ENCODE measurements at regions not wholly inside any gene's neighbourhood (a gene's known extent, or its start where the extent isn't known, plus 50 kb on each side); places are given as distances from the start of the nearest gene placed in this dataset.
"Not testable (repeated sequence)": the region's sequence is repeated elsewhere in the genome, so short reads cannot be mapped to it uniquely, and the experiment has no call there.

- 0 out of 22 replicates have a peak overlapping the region, but pooled peaks of 1 of the 11 experiments have one; percentile 13 for H3K4me2 ChIP-seq
- H3K27ac ChIP-seq, result no peak overlapping the region
- TF ChIP-seq Cebpa-rat (IDR thresholded peaks at IDR 0.05), result no peak
- H4K20me1 ChIP-seq, result no peaks in the 10 kb centered on the region
- H3K27me3 ChIP-seq, result no peaks in the 10 kb centered on the region
- H3K36me3 ChIP-seq, result no peaks in the 10 kb centered on the region
- H3K4me1 ChIP-seq, result no peaks in the 10 kb centered on the region
- H3K4me3 ChIP-seq, result no peak overlapping the region
- H3K9me3 ChIP-seq (replicated peaks in 1 of 11), result peaks cover 0 to 9% (median 6%) of the 10 kb centered on the region in 11 experiments; a peak in 6 of 22 replicates
- H3K9ac ChIP-seq, result no peak overlapping the region
Observed at GRCh38 chr2:22967756-22968155, 417.2 kb upstream of the KLHL29 start.

- Histone ChIP-seq H3K36me3 (no peaks in the 10 kb centered on the region), H4K20me1 (no peaks in the 10 kb centered on the region), H3K27ac (no peak overlapping the region), H3K9ac (no peak overlapping the region), H3K4me1 (no peaks in the 10 kb centered on the region), H3K4me3 (no peak overlapping the region), H3K4me2 (no peak overlapping the region), H3K9me3 (replicated peaks in 1 of 11) (peaks cover 0 to 9% (median 6%) of the 10 kb centered on the region in 11 experiments; a peak in 6 of 22 replicates), H3K27me3 (no peaks in the 10 kb centered on the region)
- no peak for TF ChIP-seq Cebpa-rat (IDR thresholded peaks at IDR 0.05)
Observed at GRCh38 chr2:22970284-22970975, 414.5 kb upstream of the KLHL29 start.

- Histone ChIP-seq H3K36me3 (no peaks in the 10 kb centered on the region), H3K27me3 (no peaks in the 10 kb centered on the region), H3K9ac (no peak overlapping the region), H3K27ac (no peak overlapping the region), H4K20me1 (no peaks in the 10 kb centered on the region), H3K4me1 (no peaks in the 10 kb centered on the region), H3K4me3 (no peak overlapping the region), H3K9me3 (replicated peaks in 1 of 11) (peaks cover 0 to 9% (median 6%) of the 10 kb centered on the region in 11 experiments; a peak in 6 of 22 replicates), H3K4me2 (no peak overlapping the region)
- no peak for TF ChIP-seq Cebpa-rat (IDR thresholded peaks at IDR 0.05)
Observed at GRCh38 chr2:22970991-22971390, 414.0 kb upstream of the KLHL29 start.

GRCh38 chr2:22981785-22982184 is 403.2 kb upstream of the KLHL29 start:
- Histone ChIP-seq H3K9me3 (replicated peaks in 1 of 11) (no peaks in the 10 kb centered on the region; a peak in 2 of 22 replicates), H3K4me1 (0 out of 20 replicates have a peak, but pooled peaks cover 0 to 4% (median 0%) of the 10 kb centered on the region in 10 experiments), H3K27ac (no peak overlapping the region), H3K27me3 (no peaks in the 10 kb centered on the region), H3K36me3 (no peaks in the 10 kb centered on the region), H3K4me2 (no peak overlapping the region), H4K20me1 (no peaks in the 10 kb centered on the region), H3K9ac (no peak overlapping the region), H3K4me3 (no peak overlapping the region)
- no peak for TF ChIP-seq Cebpa-rat (IDR thresholded peaks at IDR 0.05)

GRCh38 chr2:22984152-22984551 is 400.8 kb upstream of the KLHL29 start:
- H3K4me1 ChIP-seq; H3K4me3 ChIP-seq; H3K36me3 ChIP-seq; H4K20me1 ChIP-seq; H3K4me2 ChIP-seq; H3K27me3 ChIP-seq; H3K27ac ChIP-seq; H3K9ac ChIP-seq; H3K9me3 ChIP-seq (replicated peaks in 1 of 11): not testable (repeated sequence)

GRCh38 chr2:22990246-22990645 is 394.7 kb upstream of the KLHL29 start:
- Histone ChIP-seq H3K9ac (no peak overlapping the region), H3K4me3 (no peak overlapping the region), H3K4me2 (no peak overlapping the region), H3K36me3 (no peaks in the 10 kb centered on the region), H4K20me1 (no peaks in the 10 kb centered on the region), H3K4me1 (no peaks in the 10 kb centered on the region), H3K27me3 (no peaks in the 10 kb centered on the region), H3K9me3 (replicated peaks in 1 of 11) (no peaks in the 10 kb centered on the region), H3K27ac (no peak overlapping the region)
- no peak for TF ChIP-seq Cebpa-rat (IDR thresholded peaks at IDR 0.05)

GRCh38 chr2:22991844-22992243 is 393.1 kb upstream of the KLHL29 start:
- no peak overlapping the region for H3K4me2 ChIP-seq
- H3K4me3 ChIP-seq, result no peak overlapping the region
- no peak for TF ChIP-seq Cebpa-rat (IDR thresholded peaks at IDR 0.05)
- no peaks in the 10 kb centered on the region for H4K20me1 ChIP-seq
- no peak overlapping the region for H3K9ac ChIP-seq
- H3K9me3 ChIP-seq (replicated peaks in 1 of 11), result no peaks in the 10 kb centered on the region
- H3K4me1 ChIP-seq, result no peaks in the 10 kb centered on the region
- no peaks in the 10 kb centered on the region for H3K27me3 ChIP-seq
- no peak overlapping the region for H3K27ac ChIP-seq
- H3K36me3 ChIP-seq, result no peaks in the 10 kb centered on the region

GRCh38 chr2:22992441-22992840 is 392.5 kb upstream of the KLHL29 start:
- H3K27ac ChIP-seq, result no peak overlapping the region
- no peak for TF ChIP-seq Cebpa-rat (IDR thresholded peaks at IDR 0.05)
- H3K36me3 ChIP-seq, result no peaks in the 10 kb centered on the region

GRCh38 chr2:22993250-22993649 is 391.7 kb upstream of the KLHL29 start:
- Histone ChIP-seq H4K20me1 (no peaks in the 10 kb centered on the region), H3K9ac (no peak overlapping the region), H3K4me3 (no peak overlapping the region), H3K36me3 (no peaks in the 10 kb centered on the region), H3K9me3 (replicated peaks in 1 of 11) (no peaks in the 10 kb centered on the region), H3K4me2 (no peak overlapping the region), H3K4me1 (no peaks in the 10 kb centered on the region), H3K27me3 (no peaks in the 10 kb centered on the region), H3K27ac (no peak overlapping the region)
- TF ChIP-seq Cebpa-rat (IDR thresholded peaks at IDR 0.05), result no peak

More at GRCh38 chr2:22992441-22992840, 392.5 kb upstream of the KLHL29 start:
- no peaks in the 10 kb centered on the region for H3K27me3 ChIP-seq
- no peak overlapping the region for H3K4me2 ChIP-seq
- no peaks in the 10 kb centered on the region for H4K20me1 ChIP-seq
- no peak overlapping the region for H3K4me3 ChIP-seq
- H3K9ac ChIP-seq, result no peak overlapping the region
- no peaks in the 10 kb centered on the region for H3K4me1 ChIP-seq
- no peaks in the 10 kb centered on the region for H3K9me3 ChIP-seq (replicated peaks in 1 of 11)

GRCh38 chr2:22995576-22995975 is 389.4 kb upstream of the KLHL29 start:
- no peaks in the 10 kb centered on the region for H3K27me3 ChIP-seq
- no peak overlapping the region for H3K9ac ChIP-seq
- H3K9me3 ChIP-seq (replicated peaks in 1 of 11), result no peaks in the 10 kb centered on the region
- H3K4me3 ChIP-seq, result no peak overlapping the region
- H3K4me2 ChIP-seq, result no peak overlapping the region
- no peak overlapping the region for H3K27ac ChIP-seq
- no peaks in the 10 kb centered on the region for H3K36me3 ChIP-seq
- H4K20me1 ChIP-seq, result no peaks in the 10 kb centered on the region
- H3K4me1 ChIP-seq, result no peaks in the 10 kb centered on the region
- TF ChIP-seq Cebpa-rat (IDR thresholded peaks at IDR 0.05), result no peak
